ENCODE measurements at regions not wholly inside any gene's neighbourhood (a gene's known extent, or its start where the extent isn't known, plus 50 kb on each side); places are given as distances from the start of the nearest gene placed in this dataset.
A peak's percentile ranks its signal among the peaks of the same experiment; 100 is the strongest.

DNA sequence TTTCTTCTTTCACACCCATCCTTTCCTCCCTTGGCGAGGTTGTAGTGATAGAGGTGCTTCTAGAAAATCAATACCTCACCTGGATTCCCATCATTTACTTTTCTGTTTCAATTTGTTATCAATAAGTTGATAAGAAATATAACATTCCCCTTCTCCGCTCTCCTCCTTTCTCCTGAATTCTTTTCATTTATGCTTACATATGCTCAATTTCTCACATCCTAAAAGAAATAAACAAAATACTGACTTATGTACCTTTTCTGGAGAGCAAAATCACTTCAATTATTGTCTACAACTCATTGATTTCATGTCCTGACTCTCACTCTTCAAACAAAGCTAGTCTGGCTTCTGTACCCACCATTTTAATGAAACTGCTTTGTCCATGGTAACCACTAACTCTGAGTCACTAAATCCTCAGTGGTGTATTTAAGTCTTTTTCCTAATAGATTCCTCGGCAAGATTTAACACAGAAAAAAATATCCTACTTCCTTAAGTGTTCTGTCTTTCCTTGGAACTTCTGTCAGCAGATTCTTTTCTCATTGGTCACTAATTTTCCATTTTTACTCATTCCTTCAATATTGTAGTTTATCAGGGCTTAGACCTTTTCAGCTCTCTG is 289.6 kb downstream of the RFPL4B start:
- no peak overlapping the region for H3K27ac ChIP-seq (ENCODE audit: low read depth, low read length)
- peaks cover 8% of the 10 kb centered on the region for H3K4me1 ChIP-seq (ENCODE audit: insufficient read depth, low read length)
- H4K20me1 ChIP-seq (ENCODE audit: insufficient read depth, low read length) = no peaks in the 10 kb centered on the region
- no peaks in the 10 kb centered on the region for H3K27me3 ChIP-seq (ENCODE audit: insufficient read depth, low read length)
- H3K9ac ChIP-seq (ENCODE audit: low read length) = no peak overlapping the region
- H3K36me3 ChIP-seq (ENCODE audit: insufficient read depth, low read length) = no peaks in the 10 kb centered on the region
- H3K4me2 ChIP-seq (ENCODE audit: low read length) = no peak overlapping the region
- H3K9me3 ChIP-seq (ENCODE audit: insufficient read depth, low read depth, low read length) = no peaks in the 10 kb centered on the region
- TF ChIP-seq EZH2 (IDR thresholded peaks at IDR 0.05; ENCODE audit: insufficient read depth, low read length) = no peak
- TF ChIP-seq, protein P1, sequence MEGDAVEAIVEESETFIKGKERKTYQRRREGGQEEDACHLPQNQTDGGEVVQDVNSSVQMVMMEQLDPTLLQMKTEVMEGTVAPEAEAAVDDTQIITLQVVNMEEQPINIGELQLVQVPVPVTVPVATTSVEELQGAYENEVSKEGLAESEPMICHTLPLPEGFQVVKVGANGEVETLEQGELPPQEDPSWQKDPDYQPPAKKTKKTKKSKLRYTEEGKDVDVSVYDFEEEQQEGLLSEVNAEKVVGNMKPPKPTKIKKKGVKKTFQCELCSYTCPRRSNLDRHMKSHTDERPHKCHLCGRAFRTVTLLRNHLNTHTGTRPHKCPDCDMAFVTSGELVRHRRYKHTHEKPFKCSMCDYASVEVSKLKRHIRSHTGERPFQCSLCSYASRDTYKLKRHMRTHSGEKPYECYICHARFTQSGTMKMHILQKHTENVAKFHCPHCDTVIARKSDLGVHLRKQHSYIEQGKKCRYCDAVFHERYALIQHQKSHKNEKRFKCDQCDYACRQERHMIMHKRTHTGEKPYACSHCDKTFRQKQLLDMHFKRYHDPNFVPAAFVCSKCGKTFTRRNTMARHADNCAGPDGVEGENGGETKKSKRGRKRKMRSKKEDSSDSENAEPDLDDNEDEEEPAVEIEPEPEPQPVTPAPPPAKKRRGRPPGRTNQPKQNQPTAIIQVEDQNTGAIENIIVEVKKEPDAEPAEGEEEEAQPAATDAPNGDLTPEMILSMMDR (IDR thresholded peaks at IDR 0.05; ENCODE audit: insufficient read depth, low read depth, low read length) = no peak
- no peak overlapping the region for H3K4me3 ChIP-seq (ENCODE audit: insufficient read depth, low read depth, low read length)
- Mint-ChIP-seq H3K9me3 (ENCODE audit: unreplicated experiment) (no peaks in the 10 kb centered on the region), H3K36me3 (ENCODE audit: low read depth, unreplicated experiment) (no peaks in the 10 kb centered on the region), H3K27ac (ENCODE audit: unreplicated experiment) (no peak overlapping the region), H3K4me3 (ENCODE audit: unreplicated experiment) (no peak overlapping the region), H3K27me3 (ENCODE audit: low read depth, unreplicated experiment) (no peaks in the 10 kb centered on the region), H3K4me1 (ENCODE audit: low read depth, unreplicated experiment) (peaks cover 13% of the 10 kb centered on the region)
- no peak overlapping the region for H2AFZ ChIP-seq (ENCODE audit: low read depth, low read length)
- FAIRE-seq (peak; percentile 60), DNase-seq (ENCODE audit: low read depth) (peak; percentile 87)
- no peaks in the 10 kb centered on the region for H3K79me2 ChIP-seq (ENCODE audit: insufficient read depth, low read length)

DNA sequence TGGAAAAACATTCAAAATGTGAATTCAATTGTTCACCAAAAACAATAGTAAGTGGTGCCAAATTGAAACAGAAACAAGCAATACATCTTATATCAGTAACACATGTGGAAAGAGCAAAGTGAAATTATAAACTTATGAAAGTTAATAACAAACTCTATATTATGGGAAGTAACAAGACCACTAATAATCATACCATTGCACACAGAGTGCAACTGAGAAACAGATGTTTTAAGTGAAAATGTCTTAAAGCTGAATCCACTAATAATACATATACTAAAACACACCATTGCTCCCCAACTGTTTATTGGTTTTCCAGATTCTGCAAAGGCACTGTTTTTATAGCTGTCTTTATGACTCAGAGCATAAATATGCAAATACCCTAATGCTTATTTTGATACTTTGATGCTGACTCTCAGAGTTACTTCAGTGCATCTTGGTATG is 292.3 kb downstream of the RFPL4B start:
- DNase-seq (ENCODE audit: low read depth) = peak; percentile 69

DNA sequence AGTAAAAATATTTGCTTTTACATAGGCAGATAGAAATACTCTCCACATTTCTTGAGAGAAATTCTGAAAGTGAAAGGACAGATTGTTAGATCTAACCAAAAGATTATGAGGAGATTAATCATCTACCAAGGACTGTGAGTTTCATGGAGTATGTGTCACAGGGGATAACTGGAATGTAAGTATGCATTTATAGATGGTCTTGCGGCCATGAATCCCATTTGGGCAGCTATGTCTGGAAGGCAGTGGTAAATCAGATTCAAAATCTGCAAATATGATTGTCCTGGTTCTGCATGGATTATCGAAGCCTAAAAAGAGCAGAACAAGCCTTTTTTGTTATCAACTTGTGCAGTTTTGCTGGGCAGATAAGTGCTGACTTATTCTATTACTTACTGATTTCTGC is 293.8 kb downstream of the RFPL4B start:
- Mint-ChIP-seq H3K27me3 (ENCODE audit: low read depth, unreplicated experiment) (no peaks in the 10 kb centered on the region), H3K4me3 (ENCODE audit: unreplicated experiment) (no peak overlapping the region), H3K27ac (ENCODE audit: unreplicated experiment) (no peak overlapping the region), H3K9me3 (ENCODE audit: unreplicated experiment) (no peaks in the 10 kb centered on the region), H3K4me1 (ENCODE audit: low read depth, unreplicated experiment) (peaks cover 7% of the 10 kb centered on the region), H3K36me3 (ENCODE audit: low read depth, unreplicated experiment) (no peaks in the 10 kb centered on the region)
- no peaks in the 10 kb centered on the region for H3K36me3 ChIP-seq (ENCODE audit: insufficient read depth, low read length)
- no peaks in the 10 kb centered on the region for H3K9me3 ChIP-seq (ENCODE audit: insufficient read depth, low read depth, low read length)
- peak; percentile 96 for FAIRE-seq
- DNase-seq (ENCODE audit: low read depth) = peak; percentile 92
- no peak overlapping the region for H3K4me3 ChIP-seq (ENCODE audit: insufficient read depth, low read depth, low read length)
- H4K20me1 ChIP-seq (ENCODE audit: insufficient read depth, low read length) = no peaks in the 10 kb centered on the region
- H3K9ac ChIP-seq (ENCODE audit: low read length) = no peak overlapping the region
- H3K4me2 ChIP-seq (ENCODE audit: low read length) = peak overlapping the region; percentile 67
- no peak overlapping the region for H2AFZ ChIP-seq (ENCODE audit: low read depth, low read length)
- peak overlapping the region; percentile 17 for H3K27ac ChIP-seq (ENCODE audit: low read depth, low read length)
- peaks cover 8% of the 10 kb centered on the region for H3K4me1 ChIP-seq (ENCODE audit: insufficient read depth, low read length)
- no peaks in the 10 kb centered on the region for H3K79me2 ChIP-seq (ENCODE audit: insufficient read depth, low read length)
- H3K27me3 ChIP-seq (ENCODE audit: insufficient read depth, low read length) = no peaks in the 10 kb centered on the region
- TF ChIP-seq, protein P1 (IDR thresholded peaks at IDR 0.05; ENCODE audit: insufficient read depth, low read depth, low read length) = no peak

More for the DNA sequence above, 292.3 kb downstream of the RFPL4B start:
- H3K4me3 ChIP-seq (ENCODE audit: insufficient read depth, low read depth, low read length) = no peak overlapping the region
- no peaks in the 10 kb centered on the region for H3K9me3 ChIP-seq (ENCODE audit: insufficient read depth, low read depth, low read length)
- H3K27ac Mint-ChIP-seq (ENCODE audit: unreplicated experiment) = no peak overlapping the region
- peak overlapping the region; percentile 18 for H3K4me2 ChIP-seq (ENCODE audit: low read length)
- H4K20me1 ChIP-seq (ENCODE audit: insufficient read depth, low read length) = no peaks in the 10 kb centered on the region
- no peak overlapping the region for H3K9ac ChIP-seq (ENCODE audit: low read length)
- no peak overlapping the region for H3K4me3 Mint-ChIP-seq (ENCODE audit: unreplicated experiment)
- no peaks in the 10 kb centered on the region for H3K36me3 Mint-ChIP-seq (ENCODE audit: low read depth, unreplicated experiment)
- no peaks in the 10 kb centered on the region for H3K27me3 ChIP-seq (ENCODE audit: insufficient read depth, low read length)
- H3K27me3 Mint-ChIP-seq (ENCODE audit: low read depth, unreplicated experiment) = no peaks in the 10 kb centered on the region
- peak; percentile 83 for FAIRE-seq
- no peak overlapping the region for H2AFZ ChIP-seq (ENCODE audit: low read depth, low read length)
- H3K27ac ChIP-seq (ENCODE audit: low read depth, low read length) = no peak overlapping the region
- peaks cover 10% of the 10 kb centered on the region for H3K4me1 Mint-ChIP-seq (ENCODE audit: low read depth, unreplicated experiment)
- H3K4me1 ChIP-seq (ENCODE audit: insufficient read depth, low read length) = peaks cover 8% of the 10 kb centered on the region
- H3K79me2 ChIP-seq (ENCODE audit: insufficient read depth, low read length) = no peaks in the 10 kb centered on the region
- TF ChIP-seq EZH2 (IDR thresholded peaks at IDR 0.05; ENCODE audit: insufficient read depth, low read length) = no peak
- TF ChIP-seq, protein P1 (IDR thresholded peaks at IDR 0.05; ENCODE audit: insufficient read depth, low read depth, low read length) = no peak
- no peaks in the 10 kb centered on the region for H3K9me3 Mint-ChIP-seq (ENCODE audit: unreplicated experiment)
- no peaks in the 10 kb centered on the region for H3K36me3 ChIP-seq (ENCODE audit: insufficient read depth, low read length)
